22Rv1 (cell line): ENCODE measurements at regions not wholly inside any gene's neighbourhood (a gene's known extent, or its start where the extent isn't known, plus 50 kb on each side); places are given as distances from the start of the nearest gene placed in this dataset.

Source experiments
- H3K27ac ChIP-seq: fragments of 450-650 bp; 2 replicates; pipeline ENCODE4 v1.5.1; 2017
- CTCF ChIP-seq: fragments of 450-650 bp; IDR thresholded peaks from 2 replicates; pipeline ENCODE4 v1.5.1; 2017; ENCODE audit warnings: mild to moderate bottlenecking
- ZFX ChIP-seq: fragments of 450-650 bp; IDR thresholded peaks from 2 replicates; pipeline ENCODE4 v1.6.1; 2017; ENCODE audit warnings: antibody characterized with exemption, borderline replicate concordance

GRCh38 chr6:97885828-97886227 is 602.8 kb upstream of the MMS22L start:
- H3K27ac ChIP-seq, result no peak overlapping the region
- TF ChIP-seq ZFX (no peak), CTCF (no peak)

GRCh38 chr6:97901531-97901930 is 618.5 kb upstream of the MMS22L start:
- no peak overlapping the region for H3K27ac ChIP-seq
- TF ChIP-seq CTCF, result no peak
- TF ChIP-seq ZFX, result no peak

- no peak overlapping the region for H3K27ac ChIP-seq
- TF ChIP-seq CTCF (no peak), ZFX (no peak)
Observed at GRCh38 chr6:97909380-97909779, 626.4 kb upstream of the MMS22L start.

GRCh38 chr6:97913721-97914120 is 630.7 kb upstream of the MMS22L start:
- TF ChIP-seq CTCF (no peak), ZFX (no peak)
- H3K27ac ChIP-seq, result no peak overlapping the region

GRCh38 chr6:97914912-97915311 is 631.9 kb upstream of the MMS22L start:
- TF ChIP-seq CTCF (no peak), ZFX (no peak)
- H3K27ac ChIP-seq, result no peak overlapping the region

- TF ChIP-seq CTCF (no peak), ZFX (no peak)
- H3K27ac ChIP-seq, result no peak overlapping the region
Observed at GRCh38 chr6:97915537-97915936, 632.5 kb upstream of the MMS22L start.

GRCh38 chr6:97917369-97917768 is 634.4 kb upstream of the MMS22L start:
- TF ChIP-seq CTCF (no peak), ZFX (no peak)
- H3K27ac ChIP-seq, result no peak overlapping the region
